ENCODE measurements at regions not wholly inside any gene's neighbourhood (a gene's known extent, or its start where the extent isn't known, plus 50 kb on each side); places are given as distances from the start of the nearest gene placed in this dataset.

GRCh38 chr7:155138204-155138603 lies 68.1 kb downstream of the HTR5A start:
- DNase-seq: no peak

- DNase-seq: no peak
Measured at GRCh38 chr7:155141562-155141961, 71.4 kb downstream of the HTR5A start.

GRCh38 chr7:155143381-155143780 lies 73.3 kb downstream of the HTR5A start:
- no peak for DNase-seq

GRCh38 chr7:155144371-155144770 lies 74.2 kb downstream of the HTR5A start:
- no peak for DNase-seq

- no peak for DNase-seq
Measured at GRCh38 chr7:155145477-155146255, 75.5 kb downstream of the HTR5A start.

GRCh38 chr7:155147172-155147571 lies 77.0 kb downstream of the HTR5A start:
- no peak for DNase-seq

- DNase-seq: no peak
Measured at GRCh38 chr7:155147624-155148023, 77.5 kb downstream of the HTR5A start.

GRCh38 chr7:155153676-155154075 lies 83.6 kb downstream of the HTR5A start:
- no peak for DNase-seq

GRCh38 chr7:155154586-155154985 lies 84.5 kb downstream of the HTR5A start:
- DNase-seq: no peak

GRCh38 chr7:155161690-155162089 lies 91.6 kb downstream of the HTR5A start:
- no peak for DNase-seq

GRCh38 chr7:155162422-155162821 lies 92.3 kb downstream of the HTR5A start:
- DNase-seq: no peak

- DNase-seq: no peak
Measured at GRCh38 chr7:155163696-155164095, 93.6 kb downstream of the HTR5A start.

GRCh38 chr7:155164316-155164715 lies 94.2 kb downstream of the HTR5A start:
- DNase-seq: no peak

- no peak for DNase-seq
Measured at GRCh38 chr7:155166108-155166507, 96.0 kb downstream of the HTR5A start.

GRCh38 chr7:155166673-155167370 lies 96.7 kb downstream of the HTR5A start:
- no peak for DNase-seq

GRCh38 chr7:155167706-155168365 lies 97.7 kb downstream of the HTR5A start:
- no peak for DNase-seq

- DNase-seq: no peak
Measured at GRCh38 chr7:155168597-155169480, 98.7 kb downstream of the HTR5A start.

- DNase-seq: no peak
Measured at GRCh38 chr7:155169498-155170065, 99.5 kb downstream of the HTR5A start.

- no peak for DNase-seq
Measured at GRCh38 chr7:155170331-155170730, 100.2 kb downstream of the HTR5A start.

GRCh38 chr7:155172141-155172540 lies 102.0 kb downstream of the HTR5A start:
- no peak for DNase-seq

GRCh38 chr7:155173905-155174304 lies 103.8 kb downstream of the HTR5A start:
- no peak for DNase-seq

GRCh38 chr7:155178096-155178495 lies 108.0 kb downstream of the HTR5A start:
- no peak for DNase-seq

GRCh38 chr7:155181768-155182167 lies 111.6 kb downstream of the HTR5A start:
- no peak for DNase-seq
